Naive thymus-derived CD8-positive, alpha-beta T cell (primary cell): ENCODE measurements at regions not wholly inside any gene's neighbourhood (a gene's known extent, or its start where the extent isn't known, plus 50 kb on each side); places are given as distances from the start of the nearest gene placed in this dataset.

Experiments
- ATAC-seq, 2 donors: fragments of 150-1000 bp; cut with Tn5 transposase in 1 of 2; sonication (Bioruptor Pico), chemical (Tn5 transposase) in 1 of 2; 1 replicate in 1 of 2; 2 replicates in 1 of 2; pipeline ENCODE4 v1.10.0; 2021; ENCODE audit warnings: mild to moderate bottlenecking in 2 of 2, moderate library complexity in 2 of 2
- POLR2A ChIA-PET: fragments of 350-600 bp; sonication (Branson Sonifier 250); formaldehyde crosslinking; loops from one replicate; lab custom pipeline; 2021; ENCODE audit warnings: antibody characterized with exemption; lab: Charles Lee
- DNase-seq, 10 donors: peaks; one replicate each; pipeline versions ENCODE4 v3.0.0 to v3.0.0-alpha.2; 2020 to 2022
- H3K27ac Mint-ChIP-seq, 10 donors: one replicate each; pipeline ENCODE4 v1.8.0; 2020 to 2022; ENCODE audit warnings: mild to moderate bottlenecking in 10 of 10, mixed read lengths in 10 of 10, moderate library complexity in 4 of 10, inconsistent platforms in 1 of 10
- H3K27me3 Mint-ChIP-seq, 5 donors: one replicate each; pipeline ENCODE4 v1.8.0; 2021 to 2022; ENCODE audit warnings: mixed read lengths in 5 of 5
- H3K36me3 Mint-ChIP-seq, 3 donors: one replicate each; pipeline ENCODE4 v1.8.0; 2020 to 2022; ENCODE audit warnings: mixed read lengths in 3 of 3, mild to moderate bottlenecking in 2 of 3, inconsistent platforms in 1 of 3
- H3K4me1 Mint-ChIP-seq, 4 donors: one replicate each; pipeline ENCODE4 v1.8.0; 2021 to 2022; ENCODE audit warnings: mixed read lengths in 4 of 4
- H3K4me3 Mint-ChIP-seq, 10 donors: one replicate each; pipeline ENCODE4 v1.8.0; 2020 to 2022; ENCODE audit warnings: mild to moderate bottlenecking in 10 of 10, mixed read lengths in 10 of 10, moderate library complexity in 6 of 10, inconsistent platforms in 1 of 10
- H3K9me3 Mint-ChIP-seq, 9 donors: one replicate each; pipeline ENCODE4 v1.8.0; 2020 to 2022; ENCODE audit warnings: mixed read lengths in 9 of 9, mild to moderate bottlenecking in 3 of 9, inconsistent platforms in 1 of 9, moderate library complexity in 1 of 9

DNA sequence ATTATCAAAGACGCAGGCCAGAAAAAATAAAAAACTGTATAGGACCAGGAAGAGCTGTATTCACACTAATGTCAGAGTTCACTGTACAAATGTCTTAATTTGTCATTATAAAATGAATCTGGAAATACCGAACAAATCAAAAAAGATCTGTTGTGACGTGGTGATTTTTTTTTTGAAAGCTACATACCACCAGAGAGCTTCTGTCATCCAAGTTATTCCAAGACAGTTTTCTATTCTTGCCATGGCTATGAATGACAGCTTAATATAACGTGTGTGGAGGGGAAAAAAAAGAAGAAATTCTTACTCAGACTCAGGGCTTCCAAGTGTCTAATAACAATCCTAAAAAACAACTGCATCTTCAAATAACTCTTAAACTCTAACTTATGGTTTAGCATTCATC lies 328.8 kb upstream of the BTBD3 start:
- Mint-ChIP-seq H3K4me3 (no peak overlapping the region), H3K36me3 (no peaks in the 10 kb centered on the region), H3K27me3 (peaks cover 0 to under 1% (median 0%) of the 10 kb centered on the region in 5 donors), H3K27ac (no peak overlapping the region), H3K9me3 (peaks cover 0 to 20% (median 11%) of the 10 kb centered on the region in 9 donors), H3K4me1 (no peaks in the 10 kb centered on the region)
- POLR2A ChIA-PET, result no interaction called here
- no peak for DNase-seq
- ATAC-seq, result no peak

DNA sequence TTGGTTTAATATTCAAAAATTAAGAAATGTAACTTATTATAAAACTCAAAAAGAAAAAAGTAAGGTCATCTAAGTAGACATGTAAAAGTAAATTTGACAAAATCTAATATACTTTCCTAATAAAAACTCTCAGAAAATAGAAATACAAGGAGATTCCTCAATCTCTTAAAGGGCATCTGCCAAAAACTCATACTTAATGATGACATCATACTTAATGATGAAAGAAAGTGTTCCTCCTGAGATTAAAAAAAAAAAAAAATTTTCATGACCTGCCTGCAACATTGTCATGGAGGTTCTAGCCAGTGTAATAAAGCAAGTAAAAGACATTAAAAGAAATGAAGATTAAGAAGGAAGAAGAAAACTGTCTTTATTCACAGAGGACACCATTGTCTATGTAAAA lies 325.7 kb upstream of the BTBD3 start:
- no peaks in the 10 kb centered on the region for H3K36me3 Mint-ChIP-seq
- H3K27ac Mint-ChIP-seq, result no peak overlapping the region
- no peak for ATAC-seq
- DNase-seq, result no peak
- POLR2A ChIA-PET, result no interaction called here
- no peaks in the 10 kb centered on the region for H3K4me1 Mint-ChIP-seq
- H3K27me3 Mint-ChIP-seq, result no peaks in the 10 kb centered on the region
- H3K9me3 Mint-ChIP-seq, result peaks cover 2 to 25% (median 14%) of the 10 kb centered on the region in 9 donors
- no peak overlapping the region for H3K4me3 Mint-ChIP-seq

DNA sequence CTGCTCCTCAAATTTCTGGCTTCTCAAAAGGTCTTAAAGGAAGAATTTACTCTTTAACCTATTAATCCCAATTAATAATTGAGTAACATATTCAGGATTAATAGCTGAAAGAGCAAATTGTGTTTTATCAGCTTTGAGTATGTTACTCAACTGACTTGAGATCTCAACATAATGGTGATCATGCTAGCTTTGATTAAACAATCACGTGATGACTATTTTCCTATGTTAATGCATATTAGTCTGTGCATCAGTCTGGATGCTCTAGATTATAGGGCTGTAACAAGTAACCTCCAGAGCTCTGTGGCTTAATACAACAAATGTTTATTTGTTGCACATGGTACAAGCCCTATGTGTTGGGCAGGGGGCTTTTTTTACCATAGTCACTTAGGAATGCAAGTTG lies 313.4 kb upstream of the BTBD3 start:
- DNase-seq (no peak), ATAC-seq (no peak)
- no peak overlapping the region for H3K27ac Mint-ChIP-seq
- H3K4me1 Mint-ChIP-seq, result no peaks in the 10 kb centered on the region
- H3K4me3 Mint-ChIP-seq, result no peak overlapping the region
- POLR2A ChIA-PET, result no interaction called here
- no peaks in the 10 kb centered on the region for H3K27me3 Mint-ChIP-seq
- H3K9me3 Mint-ChIP-seq, result peaks cover 0 to 24% (median 9%) of the 10 kb centered on the region in 9 donors
- peaks cover 0 to 5% (median 0%) of the 10 kb centered on the region in 3 donors for H3K36me3 Mint-ChIP-seq

DNA sequence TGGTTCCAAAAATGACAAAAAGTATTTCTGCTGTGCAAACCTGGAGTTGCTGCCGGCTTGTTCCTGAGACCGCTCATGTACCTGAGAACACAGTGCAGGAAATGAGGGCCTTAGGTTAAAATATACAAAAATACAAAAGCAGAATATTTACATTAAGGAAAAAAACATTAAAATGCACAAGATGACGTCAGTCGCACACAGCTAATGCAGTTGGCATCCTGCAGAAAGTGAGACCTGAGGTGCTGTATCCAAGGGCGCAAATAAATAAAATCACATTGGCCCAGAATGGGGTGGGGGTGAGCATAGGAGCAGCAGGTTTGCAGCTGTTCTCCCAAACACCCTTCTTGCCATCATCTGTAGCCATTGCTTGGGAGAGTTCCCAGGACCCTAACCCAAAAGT lies 310.6 kb upstream of the BTBD3 start:
- POLR2A ChIA-PET, result no interaction called here
- ATAC-seq, result no peak
- Mint-ChIP-seq H3K4me3 (no peak overlapping the region), H3K27ac (no peak overlapping the region), H3K9me3 (peaks cover 0 to 19% (median 7%) of the 10 kb centered on the region in 9 donors), H3K4me1 (no peaks in the 10 kb centered on the region), H3K27me3 (no peaks in the 10 kb centered on the region), H3K36me3 (peaks cover 0 to 5% (median 0%) of the 10 kb centered on the region in 3 donors)
- no peak for DNase-seq

DNA sequence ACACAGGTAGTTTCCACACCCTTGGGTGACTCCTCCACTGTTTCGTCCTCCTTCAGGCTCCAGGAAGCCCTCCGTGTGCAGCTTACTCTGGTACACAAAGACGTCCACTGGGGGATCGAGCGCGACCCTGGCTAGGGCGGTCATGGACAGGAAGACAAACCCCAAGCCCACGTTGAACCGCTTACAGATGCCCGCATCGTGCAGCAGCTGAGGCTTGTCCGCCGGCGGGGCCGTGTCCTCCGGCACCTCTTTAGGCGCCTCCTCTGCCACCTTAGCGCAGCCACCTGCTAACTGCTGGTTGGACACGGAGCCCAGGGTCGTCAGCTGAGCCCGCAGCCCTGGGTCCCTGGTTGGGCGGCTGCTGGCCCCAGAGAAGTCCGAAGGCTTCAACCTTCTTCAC lies 309.0 kb upstream of the BTBD3 start:
- DNase-seq (no peak), ATAC-seq (no peak)
- Mint-ChIP-seq H3K27me3 (no peaks in the 10 kb centered on the region), H3K4me3 (no peak overlapping the region), H3K27ac (no peak overlapping the region), H3K4me1 (no peaks in the 10 kb centered on the region), H3K36me3 (peaks cover 0 to 5% (median 0%) of the 10 kb centered on the region in 3 donors), H3K9me3 (peaks cover 0 to 19% (median 7%) of the 10 kb centered on the region in 9 donors)
- POLR2A ChIA-PET, result no interaction called here

DNA sequence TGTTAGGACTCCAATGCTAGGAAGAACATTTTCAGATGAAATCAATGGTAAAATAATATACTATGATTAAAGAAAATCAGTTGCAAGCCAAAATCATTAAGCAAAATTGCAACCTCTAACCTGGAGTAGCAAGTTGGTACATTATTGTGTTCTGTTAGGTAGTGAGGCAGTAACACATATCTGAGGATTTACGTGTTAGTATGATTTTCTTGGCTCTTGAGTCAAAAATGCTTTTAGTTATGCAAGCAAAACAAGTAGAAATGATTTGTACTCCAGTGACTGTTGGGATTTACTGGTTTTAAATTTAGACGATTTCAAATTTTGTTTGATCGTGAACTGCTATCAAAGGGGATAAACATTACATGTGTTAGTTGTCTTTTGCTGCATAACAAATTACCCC lies 293.0 kb upstream of the BTBD3 start:
- no peaks in the 10 kb centered on the region for H3K4me1 Mint-ChIP-seq
- H3K27me3 Mint-ChIP-seq, result peaks cover 0 to 3% (median 0%) of the 10 kb centered on the region in 5 donors
- POLR2A ChIA-PET, result no interaction called here
- H3K9me3 Mint-ChIP-seq, result peaks cover 0 to 10% (median 2%) of the 10 kb centered on the region in 9 donors
- no peak overlapping the region for H3K27ac Mint-ChIP-seq
- no peaks in the 10 kb centered on the region for H3K36me3 Mint-ChIP-seq
- ATAC-seq (no peak), DNase-seq (no peak)
- H3K4me3 Mint-ChIP-seq, result no peak overlapping the region

DNA sequence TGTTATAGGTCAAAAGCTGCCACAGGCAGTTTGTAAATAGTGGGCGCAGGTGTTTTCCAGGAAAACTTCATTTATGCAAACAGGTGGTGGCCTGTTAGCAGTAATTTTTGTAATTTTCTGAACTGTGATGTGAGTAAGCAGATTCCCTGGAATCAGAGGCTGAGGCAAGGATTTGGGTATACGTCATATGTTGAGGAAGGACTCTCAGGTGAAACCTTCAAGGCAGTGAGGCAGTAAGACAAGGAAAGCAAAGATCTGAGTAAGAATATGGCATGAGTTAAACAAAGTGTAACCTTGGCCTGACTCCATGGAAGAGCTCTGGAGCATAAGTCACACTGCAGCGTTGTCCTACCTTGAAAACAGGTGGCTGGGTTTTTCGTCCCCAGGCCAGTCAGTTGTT lies 291.1 kb upstream of the BTBD3 start:
- H3K4me1 Mint-ChIP-seq, result no peaks in the 10 kb centered on the region
- POLR2A ChIA-PET, result no interaction called here
- H3K4me3 Mint-ChIP-seq, result no peak overlapping the region
- no peak overlapping the region for H3K27ac Mint-ChIP-seq
- no peak for ATAC-seq
- H3K9me3 Mint-ChIP-seq, result peaks cover 0 to 10% (median 2%) of the 10 kb centered on the region in 9 donors
- peaks cover 0 to 3% (median 0%) of the 10 kb centered on the region in 5 donors for H3K27me3 Mint-ChIP-seq
- DNase-seq, result no peak
- peaks cover 0 to 4% (median 0%) of the 10 kb centered on the region in 3 donors for H3K36me3 Mint-ChIP-seq

DNA sequence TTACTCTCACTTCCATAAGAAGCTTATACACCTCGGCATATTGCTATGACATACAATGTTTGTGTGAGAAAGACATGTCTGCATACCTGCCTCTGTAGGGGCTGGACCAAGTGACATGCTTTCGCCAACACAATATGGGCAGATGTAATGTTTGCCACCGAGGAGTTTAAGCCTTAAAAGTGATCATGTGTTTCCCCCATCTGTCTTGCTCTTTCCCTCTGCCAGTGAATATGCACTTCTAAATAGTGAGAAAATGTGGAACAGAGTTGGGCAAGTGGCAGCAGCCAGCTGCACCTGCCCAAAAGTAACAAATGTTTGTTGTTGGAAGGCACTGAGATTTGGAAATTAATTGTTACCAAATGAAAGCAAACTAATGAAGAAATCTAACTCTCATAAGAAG lies 274.8 kb upstream of the BTBD3 start:
- DNase-seq, result no peak
- Mint-ChIP-seq H3K27me3 (no peaks in the 10 kb centered on the region), H3K36me3 (no peaks in the 10 kb centered on the region), H3K4me1 (no peaks in the 10 kb centered on the region), H3K9me3 (peaks cover 0 to 12% (median 2%) of the 10 kb centered on the region in 9 donors), H3K4me3 (no peak overlapping the region), H3K27ac (no peak overlapping the region)
- no peak for ATAC-seq
- POLR2A ChIA-PET, result no interaction called here

DNA sequence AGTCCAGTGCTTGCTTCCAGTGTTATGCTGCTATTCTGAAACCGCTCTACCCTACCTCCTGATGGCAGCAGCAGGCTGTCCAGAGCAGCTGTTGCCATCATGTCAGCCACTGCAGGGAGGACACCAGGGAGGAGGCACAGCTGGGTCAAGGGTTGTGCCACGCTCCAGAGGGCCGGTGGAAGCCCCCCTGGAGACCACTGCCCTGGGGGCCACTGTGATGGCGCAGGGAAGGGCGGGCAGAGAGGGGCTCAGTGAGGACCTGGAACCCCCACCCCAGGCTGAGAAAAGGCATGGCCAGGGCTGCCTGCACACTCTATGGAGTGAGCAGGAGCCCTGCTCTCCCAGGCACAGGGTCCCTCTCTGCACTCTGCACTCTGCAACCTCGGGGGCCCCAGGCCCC lies 271.3 kb upstream of the BTBD3 start:
- Mint-ChIP-seq H3K27me3 (no peaks in the 10 kb centered on the region), H3K36me3 (no peaks in the 10 kb centered on the region), H3K4me3 (no peak overlapping the region), H3K27ac (no peak overlapping the region), H3K4me1 (no peaks in the 10 kb centered on the region), H3K9me3 (peaks cover 0 to 13% (median 2%) of the 10 kb centered on the region in 9 donors)
- DNase-seq, result no peak
- no peak for ATAC-seq
- POLR2A ChIA-PET, result no interaction called here

DNA sequence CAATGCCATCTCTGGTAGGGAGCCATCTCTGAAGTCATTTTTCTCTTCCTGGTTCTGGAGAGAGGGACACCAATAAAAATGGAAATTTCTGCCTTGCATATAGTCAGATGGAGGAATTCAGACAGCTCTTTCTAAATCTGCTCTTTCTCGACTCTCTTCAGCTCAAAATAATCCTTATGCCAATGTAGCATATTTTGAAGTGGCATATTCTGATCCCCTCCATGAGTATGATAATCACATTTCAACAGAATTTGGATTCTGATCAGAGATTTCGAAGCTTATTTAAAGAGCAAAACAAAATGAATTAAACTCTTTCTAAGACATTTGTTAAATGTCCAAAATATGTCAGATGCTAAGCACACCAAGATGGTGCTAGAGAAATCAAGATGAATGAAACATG lies 267.1 kb upstream of the BTBD3 start:
- Mint-ChIP-seq H3K27me3 (peaks cover 0 to 3% (median 0%) of the 10 kb centered on the region in 5 donors), H3K36me3 (no peaks in the 10 kb centered on the region), H3K4me1 (no peaks in the 10 kb centered on the region), H3K9me3 (peaks cover 0 to 18% (median 2%) of the 10 kb centered on the region in 9 donors), H3K4me3 (no peak overlapping the region), H3K27ac (no peak overlapping the region)
- no peak for ATAC-seq
- no peak for DNase-seq
- POLR2A ChIA-PET, result no interaction called here

DNA sequence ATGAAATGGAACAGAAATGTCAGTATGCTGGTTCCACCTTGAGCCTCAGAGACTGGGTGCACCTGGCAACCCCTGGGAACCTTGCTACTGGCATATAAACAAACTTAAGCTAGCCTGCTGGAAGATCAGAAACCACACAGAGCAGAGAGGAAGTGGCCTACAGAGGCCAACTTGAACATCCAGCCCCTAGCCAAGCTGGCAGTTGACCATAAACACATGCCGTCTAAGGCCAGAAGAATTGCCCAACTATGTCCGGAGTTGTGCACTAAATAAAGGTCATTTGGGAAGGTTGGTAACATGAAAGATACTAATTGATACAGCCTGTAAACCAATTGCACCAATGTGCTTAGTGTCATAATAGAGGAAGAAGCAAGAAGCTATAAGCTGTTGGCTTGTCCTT lies 266.6 kb upstream of the BTBD3 start:
- POLR2A ChIA-PET, result no interaction called here

DNA sequence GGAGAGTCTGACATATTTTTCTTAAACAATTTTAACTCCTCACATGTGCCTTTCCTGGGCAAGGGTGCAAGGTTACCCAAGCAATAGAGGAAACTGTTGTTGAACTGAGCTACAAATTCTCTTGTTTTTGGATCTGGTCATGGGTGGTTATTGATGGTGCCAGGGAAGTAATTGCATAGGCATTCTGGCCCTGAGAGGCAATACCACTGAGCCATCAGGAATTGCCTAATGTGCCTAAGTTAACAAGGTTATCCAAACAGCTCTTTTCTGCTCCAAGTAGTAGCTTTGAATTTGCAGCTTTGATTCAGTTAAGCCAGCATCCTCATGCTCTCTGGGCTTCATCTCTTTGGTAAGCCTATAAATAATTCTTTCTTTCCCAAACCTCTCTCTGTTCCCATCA lies 266.0 kb upstream of the BTBD3 start:
- ATAC-seq, result no peak
- peaks cover 0 to 3% (median 0%) of the 10 kb centered on the region in 5 donors for H3K27me3 Mint-ChIP-seq

More for the DNA sequence above, 266.6 kb upstream of the BTBD3 start:
- no peak for ATAC-seq
- Mint-ChIP-seq H3K4me3 (no peak overlapping the region), H3K36me3 (no peaks in the 10 kb centered on the region), H3K4me1 (no peaks in the 10 kb centered on the region), H3K27ac (no peak overlapping the region), H3K9me3 (peaks cover 0 to 18% (median 1%) of the 10 kb centered on the region in 9 donors), H3K27me3 (peaks cover 0 to 3% (median 0%) of the 10 kb centered on the region in 5 donors)
- DNase-seq, result no peak

DNA sequence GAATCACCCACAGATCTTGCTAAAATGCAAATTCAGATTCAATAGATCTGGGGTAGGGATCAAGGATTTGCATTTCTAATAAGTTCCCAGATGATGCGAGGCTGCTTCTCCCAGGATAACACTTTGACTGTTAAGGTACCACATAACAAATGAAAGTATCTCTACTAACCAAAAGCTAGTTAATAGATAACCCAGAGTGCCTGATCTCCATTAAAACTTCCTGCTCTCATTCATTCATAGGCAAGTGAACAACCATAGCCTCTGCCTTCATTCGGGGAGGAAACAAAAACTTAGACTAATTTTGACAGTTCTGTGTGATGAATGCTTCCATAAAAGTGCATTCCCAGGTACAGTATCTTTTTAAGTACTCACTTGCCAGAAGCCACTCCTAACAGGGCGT lies 265.6 kb upstream of the BTBD3 start:
- no peak overlapping the region for H3K4me3 Mint-ChIP-seq
- H3K27ac Mint-ChIP-seq, result no peak overlapping the region
- H3K27me3 Mint-ChIP-seq, result peaks cover 0 to 3% (median 0%) of the 10 kb centered on the region in 5 donors
- H3K36me3 Mint-ChIP-seq, result no peaks in the 10 kb centered on the region
- no peaks in the 10 kb centered on the region for H3K4me1 Mint-ChIP-seq
- no peak for DNase-seq
- ATAC-seq, result no peak
- peaks cover 0 to 18% (median 1%) of the 10 kb centered on the region in 9 donors for H3K9me3 Mint-ChIP-seq
- POLR2A ChIA-PET, result no interaction called here

More for the DNA sequence above, 266.0 kb upstream of the BTBD3 start:
- no peak for DNase-seq
- H3K27ac Mint-ChIP-seq, result no peak overlapping the region
- H3K4me3 Mint-ChIP-seq, result no peak overlapping the region
- H3K9me3 Mint-ChIP-seq, result peaks cover 0 to 18% (median 1%) of the 10 kb centered on the region in 9 donors
- no peaks in the 10 kb centered on the region for H3K36me3 Mint-ChIP-seq
- H3K4me1 Mint-ChIP-seq, result no peaks in the 10 kb centered on the region
- POLR2A ChIA-PET, result no interaction called here

DNA sequence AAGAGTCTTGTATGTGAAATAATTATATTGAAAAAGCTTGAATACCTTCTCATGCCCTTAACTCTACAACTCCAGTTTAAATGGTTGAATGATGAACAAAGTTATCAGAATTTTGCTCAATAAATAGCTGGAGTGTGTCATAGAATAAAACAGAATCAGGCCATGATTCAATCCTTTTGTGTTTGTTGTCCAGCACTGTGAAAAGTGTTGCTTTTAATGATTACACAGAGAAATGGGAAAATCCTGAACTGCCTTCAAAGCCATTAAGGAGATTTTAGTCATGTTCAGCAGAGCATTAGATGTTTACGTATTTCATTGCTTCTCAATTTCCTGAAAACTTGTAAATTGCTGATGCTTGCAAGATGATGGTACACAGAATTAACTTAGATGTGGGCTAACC lies 262.9 kb upstream of the BTBD3 start:
- DNase-seq, result no peak
- no peak for ATAC-seq
- no peak overlapping the region for H3K4me3 Mint-ChIP-seq
- H3K4me1 Mint-ChIP-seq, result no peaks in the 10 kb centered on the region
- no peak overlapping the region for H3K27ac Mint-ChIP-seq
- H3K9me3 Mint-ChIP-seq, result peaks cover 0 to 25% (median 4%) of the 10 kb centered on the region in 9 donors
- no peaks in the 10 kb centered on the region for H3K36me3 Mint-ChIP-seq
- peaks cover 0 to 3% (median 0%) of the 10 kb centered on the region in 5 donors for H3K27me3 Mint-ChIP-seq
- POLR2A ChIA-PET, result no interaction called here
